Mucosa of descending colon (tissue), 3 donors: ENCODE measurements at regions not wholly inside any gene's neighbourhood (a gene's known extent, or its start where the extent isn't known, plus 50 kb on each side); places are given as distances from the start of the nearest gene placed in this dataset.

Experiments
- ATAC-seq: fragments of 200-7000 bp; cut with Tn5 transposase; one replicate; pipeline ENCODE4 v1.9.1; 2020; ENCODE audit warnings: mild to moderate bottlenecking, moderate library complexity
- DNase-seq, 3 donors: peaks; one replicate each; pipeline ENCODE4 v3.0.0-alpha.2; 2020
- H3K36me3 ChIP-seq: fragments of 200-600 bp; one replicate; pipeline ENCODE4 v1.8.0; 2021; ENCODE audit warnings: low read depth, mild to moderate bottlenecking
- H3K4me1 ChIP-seq: fragments of 200-600 bp; one replicate; pipeline ENCODE4 v1.8.0; 2021; ENCODE audit warnings: low read depth, mild to moderate bottlenecking
- H3K4me3 ChIP-seq: fragments of 200-600 bp; one replicate; pipeline ENCODE4 v1.8.0; 2021; ENCODE audit warnings: mild to moderate bottlenecking
- H3K9me3 ChIP-seq: fragments of 200-600 bp; one replicate; pipeline ENCODE4 v1.8.0; 2021; ENCODE audit warnings: mild to moderate bottlenecking
- intact Hi-C, 2 donors: fragments of 100-400 bp; cut with DNase I in 1 of 2; cut with micrococcal nuclease in 1 of 2; formaldehyde crosslinking; loops; one replicate each; pipeline versions ENCODE4 v1.11.0 to v1.11.1; 2022; cut with DNase I, micrococcal nuclease
- TF ChIP-seq, protein P1 (sequence below): fragments of 200-600 bp; IDR thresholded peaks from one replicate; pipeline ENCODE4 v1.8.0; 2022; ENCODE audit warnings: antibody characterized with exemption, mild to moderate bottlenecking
- donor health status: DM: no; HTN: no; CAD: no; lungs with moderate emphysema.
- donor health status: DM: no; HTN: no; CAD: no.
- donor health status: DM: no; HTN: yes; CAD: no.

DNA sequence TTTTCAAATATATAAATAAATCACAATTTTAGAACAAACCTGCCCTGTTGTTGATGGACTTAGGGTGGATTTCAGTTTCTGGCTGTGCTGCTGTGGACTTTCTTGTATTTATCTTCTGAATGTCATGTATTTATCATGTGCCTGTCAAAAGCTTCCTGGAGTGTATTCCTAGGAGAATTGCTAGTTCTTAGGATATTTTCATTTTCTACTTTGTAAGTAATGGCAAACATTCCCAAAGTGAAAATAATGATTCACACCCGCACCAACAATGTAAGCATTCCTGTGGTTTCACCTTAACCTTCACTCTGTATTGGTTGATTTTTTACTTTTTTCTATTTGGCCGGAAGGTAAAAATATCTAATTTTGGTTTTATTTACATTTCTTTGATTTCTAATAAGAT is 387.8 kb downstream of the SMOC2 start:
- Histone ChIP-seq H3K4me3 (no peak overlapping the region), H3K36me3 (no peaks in the 10 kb centered on the region), H3K9me3 (no peaks in the 10 kb centered on the region), H3K4me1 (no peaks in the 10 kb centered on the region)
- no peak for DNase-seq
- intact Hi-C loops, result no loop called here
- TF ChIP-seq, protein P1, sequence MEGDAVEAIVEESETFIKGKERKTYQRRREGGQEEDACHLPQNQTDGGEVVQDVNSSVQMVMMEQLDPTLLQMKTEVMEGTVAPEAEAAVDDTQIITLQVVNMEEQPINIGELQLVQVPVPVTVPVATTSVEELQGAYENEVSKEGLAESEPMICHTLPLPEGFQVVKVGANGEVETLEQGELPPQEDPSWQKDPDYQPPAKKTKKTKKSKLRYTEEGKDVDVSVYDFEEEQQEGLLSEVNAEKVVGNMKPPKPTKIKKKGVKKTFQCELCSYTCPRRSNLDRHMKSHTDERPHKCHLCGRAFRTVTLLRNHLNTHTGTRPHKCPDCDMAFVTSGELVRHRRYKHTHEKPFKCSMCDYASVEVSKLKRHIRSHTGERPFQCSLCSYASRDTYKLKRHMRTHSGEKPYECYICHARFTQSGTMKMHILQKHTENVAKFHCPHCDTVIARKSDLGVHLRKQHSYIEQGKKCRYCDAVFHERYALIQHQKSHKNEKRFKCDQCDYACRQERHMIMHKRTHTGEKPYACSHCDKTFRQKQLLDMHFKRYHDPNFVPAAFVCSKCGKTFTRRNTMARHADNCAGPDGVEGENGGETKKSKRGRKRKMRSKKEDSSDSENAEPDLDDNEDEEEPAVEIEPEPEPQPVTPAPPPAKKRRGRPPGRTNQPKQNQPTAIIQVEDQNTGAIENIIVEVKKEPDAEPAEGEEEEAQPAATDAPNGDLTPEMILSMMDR, result no peak
- no peak for ATAC-seq

DNA sequence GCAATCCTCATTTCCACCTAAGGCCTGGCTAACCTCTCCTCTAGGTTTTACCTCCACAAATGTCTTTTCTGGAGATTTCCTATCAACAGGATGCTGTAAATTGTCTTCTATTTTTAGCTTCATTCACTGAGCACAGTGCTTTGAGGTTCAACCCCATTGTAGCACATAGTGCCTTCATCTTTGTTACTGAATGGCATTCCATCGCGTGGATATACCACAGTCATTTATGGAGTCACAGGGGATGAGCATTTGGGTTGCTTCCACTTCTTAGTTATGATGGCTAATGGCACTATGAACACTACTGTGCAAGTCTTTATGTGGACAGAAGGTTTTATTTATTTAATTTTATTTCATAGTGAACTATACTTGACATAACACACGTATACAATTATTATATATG is 387.1 kb downstream of the SMOC2 start:
- Histone ChIP-seq H3K36me3 (no peaks in the 10 kb centered on the region), H3K9me3 (no peaks in the 10 kb centered on the region), H3K4me1 (no peaks in the 10 kb centered on the region), H3K4me3 (no peak overlapping the region)
- DNase-seq (no peak), ATAC-seq (no peak)
- intact Hi-C loops, result no loop called here
- TF ChIP-seq, protein P1, result no peak

DNA sequence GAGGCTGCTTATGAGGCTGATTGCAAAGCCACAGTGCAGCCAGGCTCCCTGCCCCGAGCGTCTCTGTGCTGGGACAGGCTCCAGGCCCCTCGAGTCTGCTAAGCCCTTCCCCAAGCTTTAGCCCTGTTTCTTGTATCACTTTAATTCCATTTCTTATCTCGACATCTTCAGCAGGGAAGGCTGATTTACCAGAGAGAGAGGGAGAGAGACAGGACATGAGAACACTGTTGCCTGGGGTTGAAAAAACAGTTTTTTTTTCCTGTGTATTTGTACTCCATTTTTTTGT is 386.5 kb downstream of the SMOC2 start:
- Histone ChIP-seq H3K36me3 (no peaks in the 10 kb centered on the region), H3K9me3 (no peaks in the 10 kb centered on the region), H3K4me1 (no peaks in the 10 kb centered on the region), H3K4me3 (no peak overlapping the region)
- TF ChIP-seq, protein P1, result no peak
- DNase-seq, result no peak
- intact Hi-C loops, result no loop called here
- ATAC-seq, result no peak

DNA sequence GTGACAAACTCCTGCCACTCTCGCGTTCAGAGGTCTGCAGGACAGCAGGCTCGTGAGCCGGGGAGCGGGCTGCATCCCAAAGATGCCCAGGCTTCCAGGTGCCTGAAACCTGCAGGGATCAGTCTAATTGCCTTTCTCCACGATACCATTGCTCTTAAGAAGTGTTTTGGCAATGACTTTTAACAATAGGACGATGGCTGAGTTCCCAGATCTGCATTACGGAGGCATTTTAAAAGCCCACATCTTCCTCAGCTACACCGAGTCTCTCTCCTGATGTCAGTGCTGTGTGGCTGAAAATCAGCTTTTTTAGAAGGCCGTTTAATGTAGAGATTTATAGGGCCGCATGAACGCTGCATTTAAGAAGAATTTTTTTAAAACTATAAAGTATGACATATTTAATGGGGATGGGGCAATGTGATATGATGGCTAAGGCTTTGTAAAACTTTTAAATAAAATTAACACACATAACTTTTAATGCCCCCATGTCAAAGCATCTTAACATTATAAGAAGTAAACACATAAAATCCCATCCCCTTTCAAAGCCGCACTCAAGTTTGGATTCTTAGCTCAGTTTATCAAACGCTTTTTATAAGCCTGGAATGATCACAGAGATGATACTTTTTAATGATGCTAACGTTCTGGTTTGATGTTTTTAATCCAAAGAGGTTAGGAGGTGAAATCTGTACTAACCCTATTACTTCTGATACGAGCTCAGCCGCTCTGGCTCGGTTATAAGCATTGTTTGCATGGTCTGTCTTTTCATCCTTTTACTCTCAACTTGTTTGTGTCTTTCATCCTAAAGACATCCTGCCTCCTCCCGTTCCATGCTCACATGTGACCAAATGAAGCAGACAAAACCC is 386.0 kb downstream of the SMOC2 start:
- Histone ChIP-seq H3K4me3 (no peak overlapping the region), H3K36me3 (no peaks in the 10 kb centered on the region), H3K9me3 (no peaks in the 10 kb centered on the region), H3K4me1 (no peaks in the 10 kb centered on the region)
- ATAC-seq (no peak), DNase-seq (no peak)
- intact Hi-C loops, result no loop called here
- TF ChIP-seq, protein P1, result no peak

DNA sequence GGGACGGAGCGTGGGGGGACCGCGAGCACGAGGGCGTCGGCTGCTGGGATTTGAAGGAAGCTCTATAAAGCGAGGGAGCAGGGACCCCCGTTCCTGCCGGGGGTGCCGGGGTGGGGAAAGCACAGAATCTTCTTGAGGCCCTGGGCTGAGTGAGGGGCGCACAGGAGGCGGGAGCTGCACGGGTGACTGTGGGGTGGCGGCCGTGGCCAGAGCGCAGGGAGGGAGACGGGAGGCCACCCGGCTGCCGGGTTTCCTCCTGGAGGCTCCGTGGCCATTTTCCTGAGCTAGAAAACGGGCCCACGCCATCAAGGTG is 385.1 kb downstream of the SMOC2 start:
- no peaks in the 10 kb centered on the region for H3K36me3 ChIP-seq
- ATAC-seq (no peak), DNase-seq (no peak)
- no peaks in the 10 kb centered on the region for H3K9me3 ChIP-seq
- H3K4me1 ChIP-seq, result no peaks in the 10 kb centered on the region
- intact Hi-C loops, result no loop called here
- TF ChIP-seq, protein P1, result no peak
- H3K4me3 ChIP-seq, result no peak overlapping the region
